ENCODE measurements at regions not wholly inside any gene's neighbourhood (a gene's known extent, or its start where the extent isn't known, plus 50 kb on each side); places are given as distances from the start of the nearest gene placed in this dataset.
A peak's percentile ranks its signal among the peaks of the same experiment; 100 is the strongest.

- TF ChIP-seq UBTF (CRISPR knock-in tag; IDR thresholded peaks at IDR 0.05) (no peak), NR2C2 (CRISPR knock-in tag; IDR thresholded peaks at IDR 0.05; ENCODE audit: borderline replicate concordance) (no peak)
Observed at GRCh38 chrX:139134316-139134715, 396.2 kb upstream of the F9 start (continued).

- Histone ChIP-seq H4K20me1 (ENCODE audit: insufficient read depth, low read length) (no peaks in the 10 kb centered on the region), H3K9ac (ENCODE audit: insufficient read depth, low read depth, low read length) (no peak overlapping the region), H2AFZ (ENCODE audit: low read length) (no peak overlapping the region), H3K9me3 (ENCODE audit: low read length) (no peaks in the 10 kb centered on the region), H3K36me3 (replicated peaks in 1 of 2; ENCODE audit: control insufficient read depth in 1 of 2, insufficient read depth in 2 of 2, low read length in 2 of 2) (no peaks in the 10 kb centered on the region), H3K4me3 (replicated peaks in 1 of 3; ENCODE audit: insufficient read depth in 1 of 3, low read depth in 2 of 3, low read length in 3 of 3) (no peak overlapping the region), H3K4me1 (ENCODE audit: insufficient read depth, low read length) (no peaks in the 10 kb centered on the region), H3K27me3 (ENCODE audit: control insufficient read depth in 1 of 2, insufficient read depth in 2 of 2, low read length in 2 of 2) (no peaks in the 10 kb centered on the region), H3K4me2 (ENCODE audit: low read depth, low read length) (no peak overlapping the region), H3K79me2 (ENCODE audit: insufficient read depth, low read length) (no peaks in the 10 kb centered on the region), H3K27ac (ENCODE audit: extremely low read length, insufficient read depth, low read length) (no peak overlapping the region)
- in situ Hi-C loops (cut with HindIII; ENCODE audit: extremely low pct_ligation_motif_present, low pct_unique_long_range_greater_than_20kb) (no loop called here), intact Hi-C loops (cut with micrococcal nuclease; ENCODE audit: unreplicated experiment) (loop anchor here (1.0 kb wide), 1 partner anchor 433 kb away; no protein-coding TSS in a partner anchor)
- DNase-seq (ENCODE audit: low spot score) (peak; percentile 12), ATAC-seq (peak; percentile 86), FAIRE-seq (peak; percentile 34)
- no CpG with 5 or more reads among the region's 2 CpGs for WGBS (ENCODE audit: low lambda C conversion rate)
- CTCF ChIA-PET (ENCODE audit: low intra/inter-chr PET ratio, low total read pairs), result interaction anchor here (0.9 kb wide), 1 partner anchor 433 kb away, joined by 3 read pairs; no protein-coding TSS in a partner anchor
- BruUV-seq (replicated peaks), result no TSS peak
- POLR2A ChIA-PET, result no interaction called here
- TF ChIP-seq FOXK1 (CRISPR knock-in tag; IDR thresholded peaks at IDR 0.05; ENCODE audit: borderline replicate concordance, low read depth) (no peak), ZNF609 (CRISPR knock-in tag; IDR thresholded peaks at IDR 0.05; ENCODE audit: borderline replicate concordance) (no peak), RBAK (CRISPR knock-in tag; IDR thresholded peaks at IDR 0.05) (no peak), ZNF432 (CRISPR knock-in tag; IDR thresholded peaks at IDR 0.05; ENCODE audit: borderline replicate concordance) (no peak), CTCF (CRISPR knock-in tag; IDR thresholded peaks at IDR 0.05) (peak; percentile 28; the same call in 1 of the 2 replicates), MXD3 (CRISPR knock-in tag; IDR thresholded peaks at IDR 0.05) (no peak), ZNF552 (CRISPR knock-in tag; IDR thresholded peaks at IDR 0.05; ENCODE audit: borderline replicate concordance) (no peak), STAG1 (CRISPR knock-in tag; IDR thresholded peaks at IDR 0.05) (peak; percentile 44; the same call in 1 of the 2 replicates), ZNF83 (CRISPR knock-in tag; IDR thresholded peaks at IDR 0.05; ENCODE audit: borderline replicate concordance) (no peak), PHF20 (CRISPR knock-in tag; IDR thresholded peaks at IDR 0.05) (no peak), JUN (CRISPR knock-in tag; IDR thresholded peaks at IDR 0.05) (no peak), HOXA7 (CRISPR knock-in tag; IDR thresholded peaks at IDR 0.05) (no peak), RFX5 (IDR thresholded peaks at IDR 0.05; ENCODE audit: low read depth, low read length) (no peak)
Observed at GRCh38 chrX:139126493-139126892, 404.0 kb upstream of the F9 start.

Data from HepG2 (cell line).